Activated CD8-positive, alpha-beta memory T cell treated with anti-CD3 and anti-CD28 coated beads for 24 hours (primary cell): ENCODE measurements at regions not wholly inside any gene's neighbourhood (a gene's known extent, or its start where the extent isn't known, plus 50 kb on each side); places are given as distances from the start of the nearest gene placed in this dataset.
"Not testable (repeated sequence)": the region's sequence is repeated elsewhere in the genome, so short reads cannot be mapped to it uniquely, and the experiment has no call there.

Experiments
- DNase-seq: peaks from one replicate; pipeline ENCODE4 v3.0.0-alpha.2; 2020

GRCh38 chr3:68676136-68676535 is 256.2 kb downstream of the TAFA4 start:
- no peak for DNase-seq

GRCh38 chr3:68667346-68667745 is 265.0 kb downstream of the TAFA4 start:
- DNase-seq, result no peak

- DNase-seq, result no peak
These were observed 265.8 kb downstream of the TAFA4 start for GRCh38 chr3:68666429-68667136.

GRCh38 chr3:68664276-68664675 is 268.1 kb downstream of the TAFA4 start:
- DNase-seq, result no peak

GRCh38 chr3:68662176-68662575 is 270.2 kb downstream of the TAFA4 start:
- no peak for DNase-seq

- DNase-seq, result not testable (repeated sequence)
These were observed 281.7 kb downstream of the TAFA4 start for GRCh38 chr3:68650657-68651056.

- DNase-seq, result no peak
These were observed 283.9 kb downstream of the TAFA4 start for GRCh38 chr3:68648494-68648893.

- DNase-seq, result no peak
These were observed 300.3 kb downstream of the TAFA4 start for GRCh38 chr3:68631850-68632545.

- DNase-seq, result no peak
These were observed 312.1 kb downstream of the TAFA4 start for GRCh38 chr3:68620211-68620610.

GRCh38 chr3:68614087-68614486 is 318.3 kb downstream of the TAFA4 start:
- DNase-seq, result no peak

GRCh38 chr3:68571321-68571720 is 361.0 kb downstream of the TAFA4 start:
- no peak for DNase-seq

GRCh38 chr3:68560728-68561127 is 371.6 kb downstream of the TAFA4 start:
- no peak for DNase-seq

GRCh38 chr3:68535782-68536181 is 396.6 kb downstream of the TAFA4 start:
- DNase-seq, result no peak

- no peak for DNase-seq
These were observed 409.0 kb downstream of the TAFA4 start for GRCh38 chr3:68523330-68523729.

GRCh38 chr3:68515237-68515636 is 417.1 kb downstream of the TAFA4 start:
- no peak for DNase-seq

- DNase-seq, result no peak
These were observed 428.1 kb downstream of the TAFA4 start for GRCh38 chr3:68504201-68504600.

- DNase-seq, result not testable (repeated sequence)
These were observed 446.5 kb downstream of the TAFA4 start for GRCh38 chr3:68485845-68486244.

GRCh38 chr3:68485051-68485450 is 447.3 kb downstream of the TAFA4 start:
- no peak for DNase-seq

GRCh38 chr3:68483601-68484000 is 448.7 kb downstream of the TAFA4 start:
- no peak for DNase-seq

GRCh38 chr3:68483041-68483440 is 449.3 kb downstream of the TAFA4 start:
- no peak for DNase-seq

GRCh38 chr3:68482565-68482964 is 449.8 kb downstream of the TAFA4 start:
- no peak for DNase-seq

- no peak for DNase-seq
These were observed 452.6 kb downstream of the TAFA4 start for GRCh38 chr3:68479779-68480178.

- no peak for DNase-seq
These were observed 463.5 kb downstream of the TAFA4 start for GRCh38 chr3:68468695-68469375.

- DNase-seq, result no peak
These were observed 464.9 kb downstream of the TAFA4 start for GRCh38 chr3:68467465-68467864.
